ENCODE measurements at regions not wholly inside any gene's neighbourhood (a gene's known extent, or its start where the extent isn't known, plus 50 kb on each side); places are given as distances from the start of the nearest gene placed in this dataset.

GRCh38 chr4:3363411-3364141, 70.8 kb downstream of the RGS12 start:
- H3K4me3 ChIP-seq (ENCODE audit: low read depth, low read length) = no peak overlapping the region
- no peak for TF ChIP-seq CTCF (IDR thresholded peaks at IDR 0.05; ENCODE audit: low read depth, low read length, missing control alignments)
- DNase-seq (ENCODE audit: low read depth) = no peak

- no peak overlapping the region for H3K4me3 ChIP-seq (ENCODE audit: low read depth, low read length)
- no peak for TF ChIP-seq CTCF (IDR thresholded peaks at IDR 0.05; ENCODE audit: low read depth, low read length, missing control alignments)
- no peak for DNase-seq (ENCODE audit: low read depth)
These were observed 71.4 kb downstream of the RGS12 start for GRCh38 chr4:3364199-3364598.

GRCh38 chr4:3364634-3365314, 72.0 kb downstream of the RGS12 start:
- no peak overlapping the region for H3K4me3 ChIP-seq (ENCODE audit: low read depth, low read length)
- TF ChIP-seq CTCF (IDR thresholded peaks at IDR 0.05; ENCODE audit: low read depth, low read length, missing control alignments) = no peak
- no peak for DNase-seq (ENCODE audit: low read depth)

- no peak for TF ChIP-seq CTCF (IDR thresholded peaks at IDR 0.05; ENCODE audit: low read depth, low read length, missing control alignments)
- no peak for DNase-seq (ENCODE audit: low read depth)
- H3K4me3 ChIP-seq (ENCODE audit: low read depth, low read length) = no peak overlapping the region
These were observed 72.5 kb downstream of the RGS12 start for GRCh38 chr4:3365326-3365725.

GRCh38 chr4:3365871-3366842, 73.3 kb downstream of the RGS12 start:
- no peak for DNase-seq (ENCODE audit: low read depth)
- no peak overlapping the region for H3K4me3 ChIP-seq (ENCODE audit: low read depth, low read length)
- no peak for TF ChIP-seq CTCF (IDR thresholded peaks at IDR 0.05; ENCODE audit: low read depth, low read length, missing control alignments)

GRCh38 chr4:3366893-3367775, 74.3 kb downstream of the RGS12 start:
- no peak overlapping the region for H3K4me3 ChIP-seq (ENCODE audit: low read depth, low read length)
- TF ChIP-seq CTCF (IDR thresholded peaks at IDR 0.05; ENCODE audit: low read depth, low read length, missing control alignments) = no peak
- DNase-seq (ENCODE audit: low read depth) = no peak
